ENCODE measurements at regions not wholly inside any gene's neighbourhood (a gene's known extent, or its start where the extent isn't known, plus 50 kb on each side); places are given as distances from the start of the nearest gene placed in this dataset.

DNA sequence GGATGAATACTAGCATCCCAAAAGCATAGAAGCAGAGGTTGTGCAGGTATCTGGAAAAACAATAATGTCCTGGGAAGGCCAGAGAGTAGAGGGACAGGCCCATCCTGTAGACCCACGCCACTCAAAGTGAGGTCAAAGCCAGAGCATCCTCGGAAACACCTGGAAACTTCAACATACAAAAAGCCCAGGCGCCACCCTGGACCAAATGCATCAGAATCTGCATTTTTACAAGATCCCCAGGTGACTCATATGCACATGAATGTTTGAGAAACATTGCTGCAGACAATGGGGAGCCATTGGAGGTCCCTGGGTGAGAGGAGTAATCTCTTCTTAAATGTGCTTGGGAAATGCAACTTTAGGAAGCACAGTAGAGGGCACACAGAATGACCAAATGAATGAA is 684.1 kb downstream of the DIAPH3 start:
- no peak for DNase-seq (ENCODE audit: low spot score)

DNA sequence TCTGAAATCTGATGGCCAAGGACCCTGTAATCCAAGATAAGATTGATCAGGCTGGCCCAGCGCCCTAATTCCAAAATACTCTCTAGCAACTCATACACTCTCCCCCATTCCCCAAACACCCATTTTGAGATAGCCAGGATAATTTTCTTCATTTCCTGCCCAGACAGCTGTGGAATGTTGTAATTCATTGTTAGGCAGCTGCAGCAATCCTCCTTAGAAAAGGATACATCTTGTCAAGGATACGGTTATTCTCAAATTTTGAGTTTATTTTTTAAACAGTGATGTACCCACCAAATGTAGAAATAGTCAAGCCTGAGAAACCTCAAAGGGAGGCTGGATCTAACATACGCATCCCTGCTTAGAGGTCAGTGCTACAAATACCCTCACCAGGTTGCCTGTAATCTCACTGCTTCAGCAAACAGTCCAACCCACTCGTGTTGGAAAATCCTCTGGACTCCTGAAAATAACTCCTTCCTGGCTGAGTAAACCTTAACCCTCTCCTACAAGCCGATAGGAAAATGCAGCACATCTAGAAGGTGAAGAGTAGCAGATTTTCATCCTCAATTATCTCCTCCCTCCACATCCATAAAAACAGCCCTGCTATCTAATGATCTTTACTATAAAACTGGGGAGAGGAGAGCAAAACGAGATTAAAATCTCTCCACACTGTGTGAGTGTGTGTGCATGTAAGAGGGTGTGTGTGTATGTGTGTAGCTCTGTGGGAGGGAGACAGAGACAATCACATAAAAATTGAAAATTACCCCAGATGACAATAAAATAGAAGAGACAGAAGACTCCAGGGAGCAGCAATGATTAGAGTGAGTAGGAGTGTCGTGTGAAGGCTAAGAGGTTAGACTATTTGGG is 683.1 kb downstream of the DIAPH3 start:
- DNase-seq (ENCODE audit: low spot score), result no peak

DNA sequence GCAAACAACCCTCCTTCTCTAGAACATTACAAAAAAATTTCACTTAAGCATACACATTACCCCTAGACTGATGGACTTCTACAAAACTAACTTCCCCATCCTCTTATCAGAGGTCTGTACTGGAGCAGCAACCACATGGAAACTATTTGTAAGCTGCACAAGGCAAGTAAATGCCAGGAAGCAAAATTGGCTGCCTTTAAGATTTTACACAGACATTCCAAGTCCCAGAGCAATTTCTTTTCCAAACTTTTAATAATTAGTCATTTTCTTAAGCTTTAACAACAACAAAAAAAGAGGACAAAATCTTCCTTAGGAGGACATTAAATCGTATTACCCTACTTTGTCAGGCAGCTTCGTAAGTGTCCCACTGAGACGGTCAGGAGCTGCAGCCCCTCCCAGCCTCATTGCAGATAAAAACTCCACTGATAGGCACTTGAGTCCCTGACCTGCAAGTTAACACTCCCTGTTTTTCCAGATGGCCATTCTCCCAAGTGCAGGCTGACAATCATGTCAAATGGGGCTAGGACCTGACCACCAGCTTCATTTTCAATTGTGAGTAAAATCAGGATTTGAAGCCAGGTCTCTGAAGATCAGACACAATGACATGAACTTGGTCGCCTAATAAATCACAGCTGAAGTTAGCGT is 680.1 kb downstream of the DIAPH3 start:
- no peak for DNase-seq (ENCODE audit: low spot score)

DNA sequence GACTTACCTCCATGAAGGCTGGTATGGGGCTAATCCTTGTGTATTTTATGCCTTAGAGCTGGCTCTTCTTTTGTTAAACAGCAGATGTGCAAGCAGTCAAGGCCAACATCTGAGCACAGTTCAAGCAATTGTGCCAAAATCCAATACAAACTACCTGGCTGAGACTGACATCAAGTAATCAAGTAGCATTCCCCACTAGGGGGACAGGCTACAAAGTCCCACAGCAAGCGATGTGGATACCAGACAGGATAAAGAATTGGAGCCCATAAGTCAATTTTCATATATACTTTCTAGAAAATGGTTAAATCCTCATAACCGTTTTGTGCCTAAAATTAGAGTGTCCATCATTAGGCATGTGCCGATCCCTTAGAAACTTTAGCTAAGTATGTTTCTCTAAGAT is 675.8 kb downstream of the DIAPH3 start:
- DNase-seq (ENCODE audit: low spot score), result peak; percentile 16

DNA sequence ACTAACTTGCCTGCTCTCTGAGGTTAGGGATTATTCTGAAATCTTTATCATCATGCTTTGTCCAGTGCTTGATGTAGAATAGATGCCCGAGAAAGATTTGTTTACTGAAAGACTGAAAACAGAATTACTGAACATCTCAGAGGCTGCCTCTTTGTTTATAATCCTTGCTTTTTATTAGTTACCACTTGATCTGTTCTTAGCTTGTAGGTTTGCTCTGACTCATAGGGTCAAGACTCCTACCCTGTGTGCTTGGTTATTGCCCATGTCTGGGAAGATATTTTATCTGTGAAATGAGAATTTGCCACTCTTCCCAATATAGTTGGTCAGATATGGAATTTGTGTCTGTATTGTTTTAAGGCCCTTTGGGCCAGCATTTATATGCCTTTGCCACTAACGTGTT is 675.3 kb downstream of the DIAPH3 start:
- no peak for DNase-seq (ENCODE audit: low spot score)

DNA sequence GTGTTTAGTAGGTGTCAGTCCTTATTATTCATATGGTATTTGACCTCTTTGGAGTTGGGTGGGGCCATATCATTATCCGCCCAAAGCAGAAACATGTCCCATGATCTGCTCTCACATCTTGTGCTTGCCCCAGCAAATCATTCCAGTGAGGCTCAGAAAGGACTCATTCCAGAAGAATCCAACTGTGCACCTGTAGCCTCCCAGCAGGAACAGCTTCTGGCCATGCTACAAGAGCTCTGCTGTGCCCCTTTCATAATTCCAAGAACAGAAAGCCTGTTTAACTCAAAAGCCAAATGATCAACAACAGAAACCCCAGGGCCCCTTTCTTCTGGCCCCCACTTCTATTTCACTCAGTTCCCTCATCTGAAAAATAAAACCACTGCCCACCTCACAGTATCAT is 673.1 kb downstream of the DIAPH3 start:
- DNase-seq (ENCODE audit: low spot score), result no peak

DNA sequence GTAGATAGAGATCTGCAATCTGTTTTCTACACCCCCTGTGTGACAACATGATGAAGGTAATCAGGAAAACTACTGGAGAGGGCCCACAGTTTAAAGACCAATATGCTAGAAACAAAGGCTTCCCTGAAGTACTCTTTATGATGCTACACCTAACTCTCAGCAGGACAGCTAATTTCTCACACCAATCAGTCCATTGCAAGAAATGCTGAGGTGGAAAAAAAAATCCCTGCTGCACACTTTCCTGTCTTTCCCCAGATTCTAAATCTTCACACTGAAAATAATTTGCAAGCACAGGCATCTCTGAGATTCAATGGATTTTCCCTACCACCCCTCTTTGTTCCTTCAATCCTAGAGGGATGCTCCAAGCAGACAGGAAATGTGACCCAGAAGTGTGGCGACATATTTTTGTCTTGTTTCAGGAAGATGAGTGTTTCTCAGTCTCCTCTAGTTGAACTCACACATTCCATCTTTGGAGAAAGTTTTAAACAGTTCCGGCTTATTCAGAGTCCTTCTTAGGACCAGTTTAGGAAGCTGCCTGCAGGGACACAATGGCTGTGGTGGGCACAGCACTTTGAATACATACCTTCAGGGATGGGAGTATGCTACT is 671.6 kb downstream of the DIAPH3 start:
- DNase-seq (ENCODE audit: low spot score), result no peak

DNA sequence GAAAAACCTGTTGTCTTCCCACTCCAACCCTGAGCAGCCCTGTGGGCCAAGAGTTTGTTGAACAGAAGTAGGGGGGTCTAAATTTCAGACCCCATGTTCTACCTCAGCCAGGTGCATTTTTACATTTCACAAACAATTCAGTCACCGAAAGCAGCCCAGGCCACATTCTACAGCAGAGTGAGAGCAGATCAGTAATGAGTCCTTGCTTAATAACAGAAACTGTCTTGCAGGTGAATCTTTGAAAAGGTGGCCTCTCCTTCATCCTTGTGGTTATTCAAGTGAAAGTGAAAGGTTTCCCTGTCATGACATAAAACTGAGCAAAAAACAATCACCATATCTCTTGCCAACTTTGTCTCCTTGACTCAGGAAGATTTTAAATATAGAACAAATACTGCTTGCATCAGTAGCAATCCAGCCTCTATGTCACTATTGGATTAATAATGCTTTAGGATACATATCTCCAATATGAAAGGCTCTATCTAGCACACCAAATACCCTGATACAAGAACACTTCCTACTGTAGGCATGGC is 670.2 kb downstream of the DIAPH3 start:
- DNase-seq (ENCODE audit: low spot score), result no peak

DNA sequence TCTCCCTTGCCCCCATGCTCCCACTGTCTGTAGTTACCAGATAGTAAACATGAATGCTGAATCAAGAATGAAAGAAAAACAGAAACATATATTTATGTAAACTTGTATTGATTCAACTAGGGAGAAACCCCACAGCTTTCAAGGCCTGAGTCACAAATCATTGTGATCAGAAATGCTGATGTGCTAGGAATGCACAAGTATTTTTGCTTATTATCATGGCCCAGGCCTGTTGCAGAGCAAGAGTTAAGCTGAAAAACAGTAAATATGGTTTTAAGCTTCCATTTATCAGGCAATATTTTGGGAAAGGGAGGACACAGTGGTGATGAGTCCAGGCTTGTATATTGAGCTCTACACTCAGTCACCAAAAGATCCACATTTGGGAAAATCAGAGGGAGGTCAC is 669.6 kb downstream of the DIAPH3 start:
- no peak for DNase-seq (ENCODE audit: low spot score)

DNA sequence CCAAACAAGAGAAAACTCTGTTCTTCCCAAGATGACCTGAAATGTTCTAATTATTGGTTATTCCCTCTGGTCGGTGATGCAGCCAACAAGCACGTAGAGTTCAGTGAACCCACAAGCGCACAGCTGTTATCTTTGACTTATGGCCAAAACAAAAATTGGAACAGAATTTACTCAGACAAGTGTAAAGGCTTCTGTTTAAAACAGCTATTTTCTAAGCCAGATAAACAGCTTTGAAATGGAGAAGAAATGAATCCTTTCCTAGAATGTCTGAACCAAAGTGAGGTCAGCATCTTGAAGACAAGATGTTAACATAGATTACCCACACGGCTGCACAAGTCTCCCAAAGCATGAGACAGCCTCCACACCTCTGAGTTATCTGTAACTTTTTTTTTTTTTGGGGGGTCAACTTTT is 669.2 kb downstream of the DIAPH3 start:
- no peak for DNase-seq (ENCODE audit: low spot score)

DNA sequence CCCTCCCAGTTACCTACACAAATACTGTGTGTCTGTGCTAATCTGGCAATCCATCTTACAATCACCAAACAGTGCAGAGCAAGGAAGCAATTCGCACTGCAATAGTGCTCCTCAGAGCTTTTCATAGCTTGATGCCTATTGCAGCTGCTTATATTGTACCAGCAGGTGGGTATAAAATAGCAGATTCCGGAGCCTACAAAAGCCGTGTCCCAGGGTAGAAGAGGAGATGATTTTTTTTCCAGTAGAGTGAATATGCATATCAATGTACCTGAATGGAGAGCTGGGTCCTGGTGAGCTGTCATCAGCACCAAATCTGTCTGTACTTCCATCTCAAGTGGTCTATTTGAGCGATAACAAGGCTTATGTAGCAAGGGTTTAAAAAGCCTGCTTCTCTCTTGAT is 668.4 kb downstream of the DIAPH3 start:
- no peak for DNase-seq (ENCODE audit: low spot score)

DNA sequence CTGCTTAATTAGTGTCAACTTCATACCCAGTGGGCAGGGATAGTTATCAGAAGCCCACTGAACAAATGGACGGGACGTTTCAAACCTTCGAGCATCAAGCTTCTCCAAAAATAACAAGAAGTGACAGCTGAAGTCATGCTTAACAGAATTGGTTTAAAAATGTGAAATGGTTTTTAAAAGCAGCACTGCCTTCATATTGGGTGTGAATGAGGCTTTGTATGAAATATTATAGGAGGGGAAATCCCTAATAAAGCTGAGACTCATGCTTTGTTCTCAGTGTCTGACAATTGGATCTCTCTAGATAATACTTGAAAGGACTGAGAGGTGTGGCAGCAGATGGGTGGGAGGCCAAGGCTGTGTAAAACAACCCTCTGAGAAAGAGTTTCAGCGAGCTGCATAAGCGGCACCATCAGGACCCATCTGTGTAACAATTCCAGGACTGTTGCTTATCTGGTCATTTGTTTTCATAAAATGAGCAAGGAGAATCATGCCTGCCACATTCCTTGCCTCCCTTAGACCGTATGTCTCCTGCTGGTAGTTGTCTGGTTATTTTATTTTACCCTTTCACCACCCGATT is 667.7 kb downstream of the DIAPH3 start:
- no peak for DNase-seq (ENCODE audit: low spot score)

DNA sequence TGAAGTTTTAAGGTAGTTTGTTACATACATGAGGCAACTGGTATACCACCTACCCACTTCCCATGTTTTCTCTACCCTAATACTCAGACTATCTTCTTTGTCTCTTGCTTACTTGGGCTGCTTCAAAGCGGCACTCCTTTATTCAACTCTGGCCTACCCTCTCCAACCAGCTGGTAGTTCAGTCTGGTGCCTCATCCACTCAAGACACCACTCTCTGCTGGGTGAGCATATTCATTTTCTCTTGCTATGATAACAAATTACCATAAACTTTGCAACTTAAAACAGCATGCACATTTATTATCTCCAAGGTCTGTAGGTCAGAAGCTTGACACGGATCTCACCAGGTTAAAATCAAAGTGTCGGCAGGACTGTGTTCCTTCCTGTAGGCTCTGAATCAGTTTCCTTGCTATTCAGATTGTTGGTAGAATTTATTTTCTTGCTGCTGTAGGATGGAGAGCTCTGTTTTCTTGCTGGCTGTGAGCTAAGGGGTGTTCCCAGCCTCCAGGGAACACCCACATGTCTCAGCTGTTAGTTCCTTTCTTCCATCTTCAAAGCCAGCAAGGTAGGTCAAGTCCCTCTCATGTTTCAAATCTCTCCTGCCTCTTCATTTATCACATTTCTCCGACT is 666.0 kb downstream of the DIAPH3 start:
- no peak for DNase-seq (ENCODE audit: low spot score)

DNA sequence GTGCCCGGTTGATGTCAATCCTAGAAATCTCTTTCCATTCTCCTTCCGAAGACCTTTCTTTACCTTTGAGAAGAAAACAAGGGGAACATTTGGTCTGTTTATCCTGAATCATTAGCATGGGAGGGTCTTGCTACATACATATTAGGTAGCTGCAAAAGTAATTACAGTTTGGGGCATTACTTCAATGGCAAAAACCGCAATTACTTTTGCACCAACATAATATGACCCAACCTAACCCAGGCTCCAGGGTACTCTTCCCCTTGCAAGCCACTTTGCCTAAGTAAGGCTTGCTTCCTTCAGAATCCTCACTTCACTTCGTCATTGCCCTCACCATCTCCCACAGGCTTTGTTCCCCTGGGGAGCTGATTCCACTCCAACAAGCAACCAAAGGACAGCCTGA is 662.7 kb downstream of the DIAPH3 start:
- no peak for DNase-seq (ENCODE audit: low spot score)

DNA sequence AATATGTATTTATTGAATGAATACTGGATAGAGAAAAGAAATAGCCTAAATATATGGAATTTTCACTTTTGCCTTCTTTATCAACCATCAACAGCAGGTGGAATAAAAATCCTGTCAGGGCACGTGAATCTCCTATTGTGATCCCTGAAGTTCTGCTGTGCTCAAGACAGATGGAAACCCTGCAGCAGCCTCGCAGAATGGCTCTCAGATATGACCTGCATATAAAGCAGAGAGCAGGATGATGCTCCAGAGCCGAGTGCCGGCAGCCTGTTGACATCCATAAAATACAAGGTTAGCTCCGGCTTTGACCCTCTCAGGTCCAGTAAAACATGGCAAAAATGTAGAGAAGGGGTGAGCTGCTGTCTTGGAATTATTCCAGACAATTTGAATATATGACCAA is 659.3 kb downstream of the DIAPH3 start:
- no peak for DNase-seq (ENCODE audit: low spot score)

DNA sequence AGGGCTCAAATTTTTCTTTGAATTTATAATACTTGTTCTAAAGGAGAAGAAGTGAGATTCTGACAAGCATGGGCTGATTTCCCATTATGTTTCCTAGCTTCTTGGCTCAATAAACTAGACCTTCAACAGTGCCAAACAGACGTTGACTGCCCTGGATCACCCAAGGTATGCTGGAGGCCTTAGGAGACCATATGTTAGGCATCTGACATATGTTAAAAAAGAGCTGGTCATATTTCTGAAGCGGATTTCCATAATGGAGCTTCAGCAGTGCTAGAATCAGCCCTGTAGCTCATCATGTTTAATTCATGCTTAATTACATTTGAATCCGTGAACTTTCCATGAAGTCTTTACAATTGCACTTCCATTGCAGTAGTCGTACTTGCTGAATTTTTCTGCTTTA is 653.3 kb downstream of the DIAPH3 start:
- DNase-seq (ENCODE audit: low spot score), result no peak

DNA sequence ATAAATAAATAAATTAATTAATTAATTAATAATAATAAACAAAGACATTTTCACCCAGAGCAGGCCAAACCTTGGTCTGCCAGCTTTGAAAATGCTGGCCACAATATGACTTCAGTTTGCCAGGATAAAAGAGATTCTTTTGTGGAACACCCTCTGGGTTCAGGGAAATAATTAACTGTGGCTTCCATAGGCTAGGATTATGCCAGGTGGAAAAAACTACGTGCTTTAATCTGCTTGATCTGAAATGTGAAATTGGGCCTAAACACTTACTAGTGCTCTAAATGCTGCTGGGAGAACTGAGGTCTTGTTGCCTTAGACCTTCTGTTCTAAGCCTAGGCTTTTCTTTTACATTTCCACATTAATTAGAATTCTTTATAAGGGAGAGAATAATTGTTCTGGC is 650.0 kb downstream of the DIAPH3 start:
- DNase-seq (ENCODE audit: low spot score), result no peak

DNA sequence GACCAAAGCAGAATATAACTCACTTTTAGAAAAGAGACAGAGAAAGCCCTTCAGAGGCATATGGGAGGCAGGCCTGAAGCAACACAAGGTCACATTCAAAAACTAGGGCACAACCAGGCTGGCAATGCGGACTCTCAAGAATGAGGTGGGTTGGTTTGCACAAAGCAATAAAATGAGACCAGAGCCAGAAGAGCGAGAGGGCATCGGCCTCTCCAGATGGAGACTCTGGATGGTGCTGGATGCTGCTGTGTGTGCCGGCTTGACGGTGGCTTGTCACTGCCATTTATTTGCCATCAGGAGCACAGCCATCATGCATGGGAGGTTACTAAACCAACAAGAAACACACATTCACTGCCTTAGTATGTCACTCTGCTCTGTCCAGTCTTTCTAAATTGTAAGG is 649.4 kb downstream of the DIAPH3 start:
- no peak for DNase-seq (ENCODE audit: low spot score)

DNA sequence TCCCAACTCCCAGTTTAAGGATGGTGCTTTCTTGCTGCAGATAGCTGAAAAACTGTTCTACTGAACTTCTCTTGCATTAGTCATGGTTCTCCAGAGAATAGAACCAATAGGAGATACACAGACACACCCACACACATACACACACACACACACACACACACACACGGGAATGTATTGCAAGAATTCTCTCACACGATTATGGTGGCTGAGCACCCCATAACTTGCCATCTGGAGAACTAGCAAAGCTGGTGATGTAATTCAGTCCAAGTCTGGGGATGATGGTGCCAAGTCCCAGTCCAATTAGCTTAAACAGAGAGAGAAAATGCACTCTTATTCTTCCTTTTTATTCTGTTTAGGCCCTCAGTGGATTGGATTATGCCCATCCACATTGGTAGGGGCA is 643.9 kb downstream of the DIAPH3 start:
- no peak for DNase-seq (ENCODE audit: low spot score)

DNA sequence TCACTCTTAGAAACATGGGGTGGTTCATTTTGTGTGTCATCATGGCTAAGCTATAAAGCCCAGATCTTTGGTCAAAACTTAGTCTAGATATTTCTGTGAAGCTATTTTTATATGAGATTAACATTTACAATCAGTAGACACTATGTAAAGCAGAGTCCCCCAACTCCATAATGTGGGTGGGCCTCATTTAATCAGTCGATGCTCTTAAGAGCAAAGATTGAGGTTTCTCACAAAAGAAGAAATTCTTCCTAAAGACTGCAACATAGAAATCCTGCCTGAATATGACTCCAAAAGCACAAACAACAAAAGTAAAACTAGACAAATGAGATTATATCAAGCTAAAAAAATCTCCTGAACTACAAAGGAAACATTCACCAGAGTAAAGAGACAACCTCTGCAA is 642.2 kb downstream of the DIAPH3 start:
- no peak for DNase-seq (ENCODE audit: low spot score)

DNA sequence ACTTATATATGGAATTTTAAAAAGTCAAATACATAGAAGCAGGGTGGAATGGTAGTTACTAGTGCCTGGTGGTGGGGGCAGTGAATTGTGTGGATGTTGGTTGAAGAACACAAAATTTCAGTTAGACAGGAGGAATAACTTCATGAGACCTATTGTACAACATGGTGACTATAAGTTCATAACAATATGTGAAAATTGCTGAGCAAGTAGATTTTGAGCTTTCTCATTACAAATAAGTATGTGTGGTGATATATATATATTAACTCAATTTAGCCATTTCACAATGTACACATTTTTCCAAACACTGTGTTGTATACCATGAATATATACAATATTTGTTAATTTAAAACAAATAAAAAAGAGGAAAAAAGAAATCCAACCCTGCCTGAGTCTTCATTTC is 641.1 kb downstream of the DIAPH3 start:
- no peak for DNase-seq (ENCODE audit: low spot score)

DNA sequence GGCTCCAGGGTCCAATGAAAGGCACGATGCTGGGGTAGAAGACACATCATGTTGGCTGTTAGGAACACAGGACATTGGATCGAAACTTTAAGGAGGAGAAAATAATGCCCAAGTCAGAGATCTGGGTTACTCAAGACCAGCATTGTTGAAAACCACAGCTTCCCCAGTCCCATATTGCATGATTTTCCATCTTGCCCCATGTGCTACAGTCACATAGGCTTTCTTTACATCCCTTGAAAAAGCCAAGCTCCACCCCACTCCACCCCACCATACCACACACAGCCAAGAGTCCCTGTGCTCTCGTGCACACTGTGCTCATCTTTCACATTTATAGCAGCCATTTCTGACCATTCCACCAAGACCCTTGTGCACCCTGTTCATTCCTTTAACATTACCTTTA is 636.2 kb downstream of the DIAPH3 start:
- DNase-seq (ENCODE audit: low spot score), result no peak

All from HT-29 (cell line).